ENCODE measurements at regions not wholly inside any gene's neighbourhood (a gene's known extent, or its start where the extent isn't known, plus 50 kb on each side); places are given as distances from the start of the nearest gene placed in this dataset.

GRCh38 chr10:5281356-5281755 is 83.4 kb upstream of the UCN3 start:
- TF ChIP-seq FOXP2 (optimal IDR thresholded peaks at IDR 0.05; ENCODE audit: borderline replicate concordance, extremely low read depth, extremely low read length, insufficient read depth) (no peak), REST (IDR thresholded peaks at IDR 0.05; ENCODE audit: insufficient read depth in 1 of 2, low read depth in 2 of 2, low read length in 2 of 2) (no peak), POLR2AphosphoS5 (IDR thresholded peaks at IDR 0.05; ENCODE audit: low read depth, low read length) (no peak), SIN3A (IDR thresholded peaks at IDR 0.05; ENCODE audit: borderline replicate concordance, insufficient read depth, low read length) (no peak), TAF1 (IDR thresholded peaks at IDR 0.05; ENCODE audit: borderline replicate concordance, insufficient read depth, low read length) (no peak)

GRCh38 chr10:5282137-5282536 is 82.6 kb upstream of the UCN3 start:
- no peak for TF ChIP-seq SIN3A (IDR thresholded peaks at IDR 0.05; ENCODE audit: borderline replicate concordance, insufficient read depth, low read length)
- no peak for TF ChIP-seq FOXP2 (optimal IDR thresholded peaks at IDR 0.05; ENCODE audit: borderline replicate concordance, extremely low read depth, extremely low read length, insufficient read depth)
- TF ChIP-seq POLR2AphosphoS5 (IDR thresholded peaks at IDR 0.05; ENCODE audit: low read depth, low read length), result no peak
- no peak for TF ChIP-seq TAF1 (IDR thresholded peaks at IDR 0.05; ENCODE audit: borderline replicate concordance, insufficient read depth, low read length)
- TF ChIP-seq REST (IDR thresholded peaks at IDR 0.05; ENCODE audit: insufficient read depth in 1 of 2, low read depth in 2 of 2, low read length in 2 of 2), result no peak

- no peak for TF ChIP-seq TAF1 (IDR thresholded peaks at IDR 0.05; ENCODE audit: borderline replicate concordance, insufficient read depth, low read length)
- no peak for TF ChIP-seq FOXP2 (optimal IDR thresholded peaks at IDR 0.05; ENCODE audit: borderline replicate concordance, extremely low read depth, extremely low read length, insufficient read depth)
- TF ChIP-seq POLR2AphosphoS5 (IDR thresholded peaks at IDR 0.05; ENCODE audit: low read depth, low read length), result no peak
- TF ChIP-seq REST (IDR thresholded peaks at IDR 0.05; ENCODE audit: insufficient read depth in 1 of 2, low read depth in 2 of 2, low read length in 2 of 2), result no peak
- TF ChIP-seq SIN3A (IDR thresholded peaks at IDR 0.05; ENCODE audit: borderline replicate concordance, insufficient read depth, low read length), result no peak
Observed at GRCh38 chr10:5283305-5284158, 81.2 kb upstream of the UCN3 start.

- TF ChIP-seq TAF1 (IDR thresholded peaks at IDR 0.05; ENCODE audit: borderline replicate concordance, insufficient read depth, low read length), result no peak
Observed at GRCh38 chr10:5284311-5285057, 80.3 kb upstream of the UCN3 start.

DNA sequence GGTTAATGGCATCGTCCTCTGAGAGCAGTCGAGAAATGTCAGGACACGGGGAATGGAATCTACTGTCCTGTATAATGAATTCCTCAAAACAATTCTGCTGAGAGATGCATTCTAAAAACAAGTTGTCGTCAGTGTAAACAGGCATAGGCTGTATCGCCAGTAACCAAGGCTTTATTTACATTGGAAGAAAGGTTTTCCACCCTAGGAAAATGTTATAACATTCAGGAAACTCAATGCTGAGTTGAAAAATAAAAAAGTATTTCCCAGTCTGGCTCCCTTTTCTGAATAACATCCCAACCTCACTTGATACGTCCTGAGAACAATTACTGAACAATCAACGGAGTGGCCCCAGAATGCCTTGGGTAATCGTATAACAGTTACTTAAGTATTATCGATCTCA is 79.6 kb upstream of the UCN3 start:
- no peak for TF ChIP-seq TAF1 (IDR thresholded peaks at IDR 0.05; ENCODE audit: borderline replicate concordance, insufficient read depth, low read length)
- no peak for TF ChIP-seq POLR2AphosphoS5 (IDR thresholded peaks at IDR 0.05; ENCODE audit: low read depth, low read length)
- TF ChIP-seq FOXP2 (optimal IDR thresholded peaks at IDR 0.05; ENCODE audit: borderline replicate concordance, extremely low read depth, extremely low read length, insufficient read depth), result no peak
- no peak for TF ChIP-seq REST (IDR thresholded peaks at IDR 0.05; ENCODE audit: insufficient read depth in 1 of 2, low read depth in 2 of 2, low read length in 2 of 2)
- TF ChIP-seq SIN3A (IDR thresholded peaks at IDR 0.05; ENCODE audit: borderline replicate concordance, insufficient read depth, low read length), result no peak

Data from PFSK-1 (cell line).